Caco-2 (cell line): ENCODE measurements at regions not wholly inside any gene's neighbourhood (a gene's known extent, or its start where the extent isn't known, plus 50 kb on each side); places are given as distances from the start of the nearest gene placed in this dataset.

ENCODE experiments used
- BruUV-seq: library from RNA; stranded (reverse); fragments of 400-500 nt; replicated peaks from 2 replicates; lab custom pipeline; 2021; lab: Mats Ljungman, UMichigan
- CTCF ChIA-PET: fragments of 300-600 bp; sonication (Branson Sonifier 250); formaldehyde crosslinking; loops from one replicate; lab custom pipeline; 2022; ENCODE audit warnings: antibody characterized with exemption; lab: Charles Lee
- POLR2A ChIA-PET: fragments of 300-600 bp; sonication (Branson Sonifier 250); formaldehyde crosslinking; loops from one replicate; lab custom pipeline; 2022; ENCODE audit warnings: antibody characterized with exemption; lab: Charles Lee
- DNase-seq, 2 experiments: peaks; one replicate each; pipeline versions ENCODE4 v3.0.0 to v3.0.0-alpha.2; 2020 to 2022
- H3K27me3 ChIP-seq: replicated peaks from 2 replicates; pipeline ENCODE4 v1.6.0; 2011; ENCODE audit warnings: low read length; ENCODE audit not compliant: control insufficient read depth, insufficient read depth
- H3K36me3 ChIP-seq: 2 replicates; pipeline ENCODE4 v1.5.1; 2011; ENCODE audit warnings: low read length; ENCODE audit not compliant: control insufficient read depth, insufficient read depth
- H3K4me1 ChIP-seq: fragments of 250-450 bp; sonication (Bioruptor Pico); 2 replicates; pipeline ENCODE4 v1.5.1; 2020; ENCODE audit warnings: mild to moderate bottlenecking
- H3K4me3 ChIP-seq: 2 replicates; pipeline ENCODE4 v1.5.1; 2011; ENCODE audit warnings: low read depth, mild to moderate bottlenecking, control low read depth, low read length
- H3K9me3 ChIP-seq: fragments of 250-450 bp; sonication (Bioruptor Pico); 2 replicates; pipeline ENCODE4 v1.5.1; 2020; ENCODE audit warnings: mild to moderate bottlenecking, moderate library complexity
- H3K27ac Mint-ChIP-seq: one replicate; pipeline ENCODE4 v1.8.0; 2022; ENCODE audit warnings: mixed read lengths; ENCODE audit not compliant: unreplicated experiment
- H3K27me3 Mint-ChIP-seq: one replicate; pipeline ENCODE4 v1.8.0; 2022; ENCODE audit warnings: mixed read lengths; ENCODE audit not compliant: insufficient read depth, unreplicated experiment
- H3K36me3 Mint-ChIP-seq: one replicate; pipeline ENCODE4 v1.8.0; 2022; ENCODE audit warnings: mild to moderate bottlenecking, mixed read lengths; ENCODE audit not compliant: insufficient read depth, unreplicated experiment
- H3K4me1 Mint-ChIP-seq: one replicate; pipeline ENCODE4 v1.8.0; 2022; ENCODE audit warnings: low read depth, mixed read lengths; ENCODE audit not compliant: unreplicated experiment
- H3K4me3 Mint-ChIP-seq: one replicate; pipeline ENCODE4 v1.8.0; 2022; ENCODE audit warnings: mild to moderate bottlenecking, moderate library complexity, mixed read lengths; ENCODE audit not compliant: unreplicated experiment
- H3K9me3 Mint-ChIP-seq: one replicate; pipeline ENCODE4 v1.8.0; 2022; ENCODE audit warnings: mixed read lengths; ENCODE audit not compliant: unreplicated experiment
- CTCF ChIP-seq, 2 experiments: fragments of 200-600 bp in 1 of 2; IDR thresholded peaks; 1 replicate in 1 of 2; 2 replicates in 1 of 2; pipeline versions ENCODE4 v1.5.1 to v1.8.0; 2011 to 2022; ENCODE audit warnings: antibody characterized with exemption in 1 of 2, control low read depth in 1 of 2, inconsistent platforms in 1 of 2, low read depth in 1 of 2, low read length in 1 of 2, mild to moderate bottlenecking in 1 of 2, moderate library complexity in 1 of 2; ENCODE audit not compliant: insufficient read depth in 1 of 2, severe bottlenecking in 1 of 2, unreplicated experiment in 1 of 2
- intact Hi-C: fragments of 100-400 bp; cut with micrococcal nuclease; formaldehyde crosslinking; loops from one replicate; pipeline ENCODE4 v1.10.0; 2022; ENCODE audit not compliant: unreplicated experiment

DNA sequence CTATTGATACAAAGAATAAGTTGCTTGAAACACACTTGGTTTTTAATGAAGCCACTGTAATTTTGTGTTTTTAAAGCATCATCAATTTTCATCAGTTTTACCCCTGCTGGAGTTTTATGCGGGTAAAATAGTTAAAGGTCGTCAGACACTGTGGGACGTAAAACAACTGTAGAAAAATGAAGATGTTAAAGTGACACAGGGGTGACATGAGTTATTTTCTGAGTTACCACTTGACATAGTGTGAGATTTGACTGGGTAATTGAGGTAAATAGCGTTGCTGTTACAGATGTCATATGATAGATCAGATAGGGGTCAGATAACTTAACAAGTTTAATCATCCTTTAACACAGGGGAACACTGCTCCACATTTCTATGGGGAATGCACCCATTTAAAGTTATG lies 297.6 kb downstream of the CHL1 start:
- Mint-ChIP-seq H3K4me3 (no peak overlapping the region), H3K4me1 (no peaks in the 10 kb centered on the region), H3K9me3 (no peaks in the 10 kb centered on the region), H3K27me3 (no peaks in the 10 kb centered on the region), H3K27ac (no peak overlapping the region), H3K36me3 (no peaks in the 10 kb centered on the region)
- ChIA-PET POLR2A (no interaction called here), CTCF (no interaction called here)
- intact Hi-C loops: no loop called here
- no peak for DNase-seq
- BruUV-seq: no TSS peak
- H3K36me3 ChIP-seq: no peaks in the 10 kb centered on the region
- H3K4me1 ChIP-seq: no peaks in the 10 kb centered on the region
- no peak overlapping the region for H3K4me3 ChIP-seq
- no peak for TF ChIP-seq CTCF (IDR thresholded peaks at IDR 0.05; ENCODE audit: insufficient read depth in 1 of 2, low read depth in 1 of 2, low read length in 1 of 2, severe bottlenecking in 1 of 2, unreplicated experiment in 1 of 2)
- H3K9me3 ChIP-seq: no peaks in the 10 kb centered on the region
- no peaks in the 10 kb centered on the region for H3K27me3 ChIP-seq

DNA sequence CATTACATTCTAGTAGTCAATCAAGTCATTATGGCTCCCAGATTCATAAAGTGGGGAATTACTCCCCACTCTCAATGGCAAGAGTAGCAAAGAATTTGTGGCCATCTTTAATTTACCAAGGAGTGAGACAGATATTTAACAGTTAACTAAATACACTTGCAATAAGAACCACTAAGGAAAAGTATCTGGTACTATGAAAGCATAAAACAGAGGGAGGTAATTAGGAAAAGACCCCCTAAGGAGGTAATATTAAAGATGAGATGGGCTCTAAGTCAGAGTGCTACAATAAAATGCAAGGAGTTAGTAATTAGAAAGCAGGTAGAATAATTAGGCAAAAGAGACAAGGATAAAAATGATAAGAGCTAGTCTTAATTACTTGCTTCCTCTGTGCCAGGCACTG lies 301.9 kb downstream of the CHL1 start:
- no peaks in the 10 kb centered on the region for H3K9me3 Mint-ChIP-seq
- H3K36me3 Mint-ChIP-seq: no peaks in the 10 kb centered on the region
- TF ChIP-seq CTCF (IDR thresholded peaks at IDR 0.05; ENCODE audit: insufficient read depth in 1 of 2, low read depth in 1 of 2, low read length in 1 of 2, severe bottlenecking in 1 of 2, unreplicated experiment in 1 of 2): no peak
- no peak overlapping the region for H3K27ac Mint-ChIP-seq
- no peaks in the 10 kb centered on the region for H3K4me1 ChIP-seq
- no TSS peak for BruUV-seq
- intact Hi-C loops: no loop called here
- no peaks in the 10 kb centered on the region for H3K4me1 Mint-ChIP-seq
- H3K4me3 Mint-ChIP-seq: no peak overlapping the region
- H3K4me3 ChIP-seq: no peak overlapping the region
- no peaks in the 10 kb centered on the region for H3K36me3 ChIP-seq
- no peak for DNase-seq
- ChIA-PET CTCF (no interaction called here), POLR2A (no interaction called here)
- H3K9me3 ChIP-seq: no peaks in the 10 kb centered on the region
- H3K27me3 Mint-ChIP-seq: no peaks in the 10 kb centered on the region
- H3K27me3 ChIP-seq: no peaks in the 10 kb centered on the region

DNA sequence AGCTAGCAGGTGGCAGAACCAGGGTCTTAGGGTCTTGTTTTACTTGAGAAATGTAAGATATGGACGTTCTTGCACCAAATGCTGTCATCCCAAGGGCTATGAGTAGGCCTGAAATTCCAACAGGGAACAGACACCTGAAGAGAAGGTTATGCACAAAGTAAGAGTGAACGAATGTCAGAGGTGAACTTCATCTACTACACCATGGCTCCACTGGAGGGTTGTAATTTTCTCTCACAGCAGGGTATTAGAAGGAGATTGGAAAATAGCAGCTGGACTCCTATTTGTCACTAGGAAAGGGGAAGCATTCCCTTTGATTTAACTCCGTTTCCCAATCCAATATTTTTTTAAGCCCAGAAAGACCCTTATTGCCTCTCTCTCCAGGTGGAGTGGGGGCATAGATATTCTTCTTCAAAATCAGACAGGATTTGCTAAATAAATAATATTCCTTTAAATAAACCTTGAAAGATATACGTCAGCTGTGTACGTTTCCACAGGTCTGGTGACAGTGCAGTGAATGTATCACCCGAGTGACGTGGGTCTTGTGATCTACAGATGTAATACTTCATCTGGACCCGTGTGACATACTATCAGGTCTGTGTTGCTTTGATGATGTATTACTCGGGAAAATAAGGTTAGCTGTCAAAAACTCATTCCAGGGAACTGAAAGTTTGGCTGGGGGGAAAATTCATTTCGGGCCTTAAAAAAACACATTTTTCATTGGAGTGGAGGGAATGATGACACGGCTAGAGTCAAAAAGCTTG lies 302.6 kb downstream of the CHL1 start:
- intact Hi-C loops: no loop called here
- no peaks in the 10 kb centered on the region for H3K9me3 ChIP-seq
- Mint-ChIP-seq H3K4me3 (no peak overlapping the region), H3K9me3 (no peaks in the 10 kb centered on the region), H3K4me1 (no peaks in the 10 kb centered on the region), H3K27me3 (no peaks in the 10 kb centered on the region), H3K27ac (no peak overlapping the region), H3K36me3 (no peaks in the 10 kb centered on the region)
- ChIA-PET CTCF (no interaction called here), POLR2A (no interaction called here)
- no peaks in the 10 kb centered on the region for H3K4me1 ChIP-seq
- no peak for TF ChIP-seq CTCF (IDR thresholded peaks at IDR 0.05; ENCODE audit: insufficient read depth in 1 of 2, low read depth in 1 of 2, low read length in 1 of 2, severe bottlenecking in 1 of 2, unreplicated experiment in 1 of 2)
- H3K36me3 ChIP-seq: no peaks in the 10 kb centered on the region
- no peaks in the 10 kb centered on the region for H3K27me3 ChIP-seq
- no peak overlapping the region for H3K4me3 ChIP-seq
- no peak for DNase-seq
- BruUV-seq: no TSS peak
